ENCODE measurements at regions not wholly inside any gene's neighbourhood (a gene's known extent, or its start where the extent isn't known, plus 50 kb on each side); places are given as distances from the start of the nearest gene placed in this dataset.

- no peaks in the 10 kb centered on the region for H3K36me3 ChIP-seq (ENCODE audit: low read length)
- TF ChIP-seq CTCF (IDR thresholded peaks at IDR 0.05; ENCODE audit: insufficient read depth, low read length, poor library complexity, severe bottlenecking) (no peak), EZH2phosphoT487 (conservative IDR thresholded peaks at IDR 0.05; ENCODE audit: low read length) (no peak)
These were observed 1103.7 kb upstream of the EPHA6 start for GRCh38 chr3:95710684-95711083.

GRCh38 chr3:95711789-95712188 is 1102.6 kb upstream of the EPHA6 start:
- Histone ChIP-seq H3K4me3 (ENCODE audit: insufficient read depth, low read length, poor library complexity, severe bottlenecking) (no peak overlapping the region), H3F3A (ENCODE audit: insufficient read depth) (no peaks in the 10 kb centered on the region), H3K9ac (ENCODE audit: low read length) (no peak overlapping the region), H3K27ac (ENCODE audit: low read depth, low read length) (no peak overlapping the region), H3K36me3 (ENCODE audit: low read length) (no peaks in the 10 kb centered on the region), H3K9me2 (replicated peaks; ENCODE audit: insufficient read depth, low read length) (no peaks in the 10 kb centered on the region), H3K27me3 (ENCODE audit: low read length) (no peaks in the 10 kb centered on the region), H2AFZ (ENCODE audit: low read depth, low read length, severe bottlenecking) (no peak overlapping the region), H3K9me3 (ENCODE audit: insufficient read depth, low read length) (no peaks in the 10 kb centered on the region), H4K20me1 (ENCODE audit: low read depth, low read length) (no peaks in the 10 kb centered on the region), H3K4me2 (ENCODE audit: low read depth, low read length, poor library complexity, severe bottlenecking) (no peak overlapping the region), H3K79me2 (ENCODE audit: insufficient read depth, low read length) (no peaks in the 10 kb centered on the region)
- TF ChIP-seq EZH2phosphoT487 (conservative IDR thresholded peaks at IDR 0.05; ENCODE audit: low read length): no peak
- TF ChIP-seq CTCF (IDR thresholded peaks at IDR 0.05; ENCODE audit: insufficient read depth, low read length, poor library complexity, severe bottlenecking): no peak

More at GRCh38 chr3:95710684-95711083, 1103.7 kb upstream of the EPHA6 start:
- Histone ChIP-seq H3K9me3 (ENCODE audit: insufficient read depth, low read length) (no peaks in the 10 kb centered on the region), H4K20me1 (ENCODE audit: low read depth, low read length) (no peaks in the 10 kb centered on the region), H2AFZ (ENCODE audit: low read depth, low read length, severe bottlenecking) (no peak overlapping the region), H3K4me3 (ENCODE audit: insufficient read depth, low read length, poor library complexity, severe bottlenecking) (no peak overlapping the region), H3K9me2 (replicated peaks; ENCODE audit: insufficient read depth, low read length) (no peaks in the 10 kb centered on the region), H3K79me2 (ENCODE audit: insufficient read depth, low read length) (no peaks in the 10 kb centered on the region), H3F3A (ENCODE audit: insufficient read depth) (no peaks in the 10 kb centered on the region), H3K4me2 (ENCODE audit: low read depth, low read length, poor library complexity, severe bottlenecking) (no peak overlapping the region), H3K27ac (ENCODE audit: low read depth, low read length) (no peak overlapping the region), H3K9ac (ENCODE audit: low read length) (no peak overlapping the region), H3K27me3 (ENCODE audit: low read length) (no peaks in the 10 kb centered on the region)

GRCh38 chr3:95715128-95715527 is 1099.3 kb upstream of the EPHA6 start:
- Histone ChIP-seq H3K27ac (ENCODE audit: low read depth, low read length) (no peak overlapping the region), H2AFZ (ENCODE audit: low read depth, low read length, severe bottlenecking) (no peak overlapping the region), H3K9me3 (ENCODE audit: insufficient read depth, low read length) (no peaks in the 10 kb centered on the region), H3K4me3 (ENCODE audit: insufficient read depth, low read length, poor library complexity, severe bottlenecking) (no peak overlapping the region), H3K9me2 (replicated peaks; ENCODE audit: insufficient read depth, low read length) (no peaks in the 10 kb centered on the region), H3F3A (ENCODE audit: insufficient read depth) (no peaks in the 10 kb centered on the region), H3K4me2 (ENCODE audit: low read depth, low read length, poor library complexity, severe bottlenecking) (no peak overlapping the region), H3K9ac (ENCODE audit: low read length) (no peak overlapping the region), H3K27me3 (ENCODE audit: low read length) (no peaks in the 10 kb centered on the region), H4K20me1 (ENCODE audit: low read depth, low read length) (no peaks in the 10 kb centered on the region), H3K79me2 (ENCODE audit: insufficient read depth, low read length) (no peaks in the 10 kb centered on the region), H3K36me3 (ENCODE audit: low read length) (no peaks in the 10 kb centered on the region)
- TF ChIP-seq EZH2phosphoT487 (conservative IDR thresholded peaks at IDR 0.05; ENCODE audit: low read length): no peak

- Histone ChIP-seq H3K9ac (ENCODE audit: low read length) (no peak overlapping the region), H3K4me2 (ENCODE audit: low read depth, low read length, poor library complexity, severe bottlenecking) (no peak overlapping the region), H4K20me1 (ENCODE audit: low read depth, low read length) (no peaks in the 10 kb centered on the region), H3K79me2 (ENCODE audit: insufficient read depth, low read length) (no peaks in the 10 kb centered on the region), H2AFZ (ENCODE audit: low read depth, low read length, severe bottlenecking) (no peak overlapping the region), H3K27me3 (ENCODE audit: low read length) (no peaks in the 10 kb centered on the region), H3K4me3 (ENCODE audit: insufficient read depth, low read length, poor library complexity, severe bottlenecking) (no peak overlapping the region), H3K36me3 (ENCODE audit: low read length) (no peaks in the 10 kb centered on the region), H3K9me3 (ENCODE audit: insufficient read depth, low read length) (no peaks in the 10 kb centered on the region), H3K9me2 (replicated peaks; ENCODE audit: insufficient read depth, low read length) (no peaks in the 10 kb centered on the region), H3K27ac (ENCODE audit: low read depth, low read length) (no peak overlapping the region), H3F3A (ENCODE audit: insufficient read depth) (no peaks in the 10 kb centered on the region)
- TF ChIP-seq EZH2phosphoT487 (conservative IDR thresholded peaks at IDR 0.05; ENCODE audit: low read length): no peak
- no peak for TF ChIP-seq CTCF (IDR thresholded peaks at IDR 0.05; ENCODE audit: insufficient read depth, low read length, poor library complexity, severe bottlenecking)
These were observed 1097.3 kb upstream of the EPHA6 start for GRCh38 chr3:95717048-95717447.
